ENCODE measurements at regions not wholly inside any gene's neighbourhood (a gene's known extent, or its start where the extent isn't known, plus 50 kb on each side); places are given as distances from the start of the nearest gene placed in this dataset.

- Histone ChIP-seq H3K4me3 (ENCODE audit: low read depth, low read length) (no peak overlapping the region), H3K36me3 (ENCODE audit: control insufficient read depth, insufficient read depth, low read length) (no peaks in the 10 kb centered on the region), H3K4me1 (no peaks in the 10 kb centered on the region), H3K9me3 (no peaks in the 10 kb centered on the region), H3K27me3 (replicated peaks; ENCODE audit: control insufficient read depth, insufficient read depth, low read length) (no peaks in the 10 kb centered on the region)
- no TSS peak for BruUV-seq (replicated peaks)
- Mint-ChIP-seq H3K36me3 (ENCODE audit: insufficient read depth, unreplicated experiment) (no peaks in the 10 kb centered on the region), H3K27me3 (ENCODE audit: insufficient read depth, unreplicated experiment) (no peaks in the 10 kb centered on the region), H3K4me1 (ENCODE audit: low read depth, unreplicated experiment) (no peaks in the 10 kb centered on the region), H3K27ac (ENCODE audit: unreplicated experiment) (no peak overlapping the region), H3K4me3 (ENCODE audit: unreplicated experiment) (no peak overlapping the region), H3K9me3 (ENCODE audit: unreplicated experiment) (peaks cover 9% of the 10 kb centered on the region)
- intact Hi-C loops (cut with micrococcal nuclease; ENCODE audit: unreplicated experiment): no loop called here
- no peak for DNase-seq
- CTCF ChIA-PET: no interaction called here
- TF ChIP-seq CTCF (IDR thresholded peaks at IDR 0.05; ENCODE audit: insufficient read depth in 1 of 2, low read depth in 1 of 2, low read length in 1 of 2, severe bottlenecking in 1 of 2, unreplicated experiment in 1 of 2): no peak
- POLR2A ChIA-PET: no interaction called here
Measured at GRCh38 chr2:188720811-188721605, 253.2 kb upstream of the COL3A1 start.

- no peak overlapping the region for H3K4me3 Mint-ChIP-seq (ENCODE audit: unreplicated experiment)
- DNase-seq: no peak
- intact Hi-C loops (cut with micrococcal nuclease; ENCODE audit: unreplicated experiment): no loop called here
- no peaks in the 10 kb centered on the region for H3K27me3 Mint-ChIP-seq (ENCODE audit: insufficient read depth, unreplicated experiment)
- H3K36me3 ChIP-seq (ENCODE audit: control insufficient read depth, insufficient read depth, low read length): no peaks in the 10 kb centered on the region
- H3K9me3 Mint-ChIP-seq (ENCODE audit: unreplicated experiment): peaks cover 5% of the 10 kb centered on the region
- no peak overlapping the region for H3K27ac Mint-ChIP-seq (ENCODE audit: unreplicated experiment)
- no peak for TF ChIP-seq CTCF (IDR thresholded peaks at IDR 0.05; ENCODE audit: insufficient read depth in 1 of 2, low read depth in 1 of 2, low read length in 1 of 2, severe bottlenecking in 1 of 2, unreplicated experiment in 1 of 2)
- no peaks in the 10 kb centered on the region for H3K4me1 Mint-ChIP-seq (ENCODE audit: low read depth, unreplicated experiment)
- CTCF ChIA-PET: no interaction called here
- no peaks in the 10 kb centered on the region for H3K9me3 ChIP-seq
- no peak overlapping the region for H3K4me3 ChIP-seq (ENCODE audit: low read depth, low read length)
- no TSS peak for BruUV-seq (replicated peaks)
- no peaks in the 10 kb centered on the region for H3K4me1 ChIP-seq
- POLR2A ChIA-PET: no interaction called here
- no peaks in the 10 kb centered on the region for H3K36me3 Mint-ChIP-seq (ENCODE audit: insufficient read depth, unreplicated experiment)
- no peaks in the 10 kb centered on the region for H3K27me3 ChIP-seq (replicated peaks; ENCODE audit: control insufficient read depth, insufficient read depth, low read length)
Measured at GRCh38 chr2:188721784-188722183, 252.4 kb upstream of the COL3A1 start.

GRCh38 chr2:188725746-188726360 is 248.3 kb upstream of the COL3A1 start:
- Histone ChIP-seq H3K27me3 (replicated peaks; ENCODE audit: control insufficient read depth, insufficient read depth, low read length) (no peaks in the 10 kb centered on the region), H3K36me3 (ENCODE audit: control insufficient read depth, insufficient read depth, low read length) (no peaks in the 10 kb centered on the region), H3K9me3 (no peaks in the 10 kb centered on the region), H3K4me1 (no peaks in the 10 kb centered on the region), H3K4me3 (ENCODE audit: low read depth, low read length) (no peak overlapping the region)
- ChIA-PET POLR2A (no interaction called here), CTCF (no interaction called here)
- Mint-ChIP-seq H3K4me3 (ENCODE audit: unreplicated experiment) (no peak overlapping the region), H3K27me3 (ENCODE audit: insufficient read depth, unreplicated experiment) (no peaks in the 10 kb centered on the region), H3K27ac (ENCODE audit: unreplicated experiment) (no peak overlapping the region), H3K9me3 (ENCODE audit: unreplicated experiment) (no peaks in the 10 kb centered on the region), H3K36me3 (ENCODE audit: insufficient read depth, unreplicated experiment) (no peaks in the 10 kb centered on the region), H3K4me1 (ENCODE audit: low read depth, unreplicated experiment) (no peaks in the 10 kb centered on the region)
- TF ChIP-seq CTCF (IDR thresholded peaks at IDR 0.05; ENCODE audit: insufficient read depth in 1 of 2, low read depth in 1 of 2, low read length in 1 of 2, severe bottlenecking in 1 of 2, unreplicated experiment in 1 of 2): no peak
- intact Hi-C loops (cut with micrococcal nuclease; ENCODE audit: unreplicated experiment): no loop called here
- no peak for DNase-seq
- no TSS peak for BruUV-seq (replicated peaks)

Measured in Caco-2 (cell line).